GM18520 (cell line): ENCODE measurements at regions not wholly inside any gene's neighbourhood (a gene's known extent, or its start where the extent isn't known, plus 50 kb on each side); places are given as distances from the start of the nearest gene placed in this dataset.

Source experiments
- ATAC-seq: cut with Tn5 transposase; IDR thresholded peaks from one replicate; pipeline ENCODE4 v1.9.1; 2021; ENCODE audit not compliant: unreplicated experiment

DNA sequence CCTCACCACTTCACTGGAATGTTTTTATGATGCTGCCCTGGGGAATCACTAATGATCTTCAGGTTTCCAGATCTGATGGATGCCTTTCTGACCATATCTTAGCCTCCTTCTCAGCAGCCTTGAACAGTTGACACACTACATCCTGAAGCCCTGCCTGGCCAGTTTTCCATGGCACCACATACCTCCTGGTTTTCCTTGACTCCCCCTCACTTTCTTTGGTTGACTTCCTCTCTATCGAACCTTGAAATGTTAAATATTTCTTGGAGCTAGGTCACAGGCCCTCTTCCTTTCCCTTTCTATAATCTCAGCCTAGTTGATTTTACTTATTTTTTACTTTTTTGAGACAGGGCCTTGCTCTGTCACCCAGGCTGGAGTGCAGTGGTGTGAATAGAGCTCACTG lies 108.8 kb upstream of the CDK1 start:
- no peak for ATAC-seq

DNA sequence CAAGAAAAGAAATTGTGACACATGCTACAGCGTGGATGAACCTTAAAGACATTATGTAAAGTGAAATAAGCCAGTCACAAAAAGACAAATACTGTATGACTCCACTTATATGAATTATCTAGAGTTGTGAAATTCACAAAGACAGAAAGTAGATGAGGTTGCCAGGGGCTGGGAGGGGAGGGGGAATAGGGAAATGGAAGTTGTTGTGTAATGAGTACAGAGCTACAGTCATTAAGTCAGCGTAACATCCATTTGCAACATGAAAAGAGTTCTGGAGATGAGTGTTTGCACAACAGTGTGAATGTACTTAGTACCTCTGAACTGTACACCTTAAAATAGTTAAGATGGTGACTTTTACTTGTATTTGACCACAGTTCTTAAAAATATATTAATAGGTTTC lies 112.1 kb upstream of the CDK1 start:
- no peak for ATAC-seq

- ATAC-seq = no peak
Observed at GRCh38 chr10:60664859-60665258, 113.4 kb upstream of the CDK1 start.

DNA sequence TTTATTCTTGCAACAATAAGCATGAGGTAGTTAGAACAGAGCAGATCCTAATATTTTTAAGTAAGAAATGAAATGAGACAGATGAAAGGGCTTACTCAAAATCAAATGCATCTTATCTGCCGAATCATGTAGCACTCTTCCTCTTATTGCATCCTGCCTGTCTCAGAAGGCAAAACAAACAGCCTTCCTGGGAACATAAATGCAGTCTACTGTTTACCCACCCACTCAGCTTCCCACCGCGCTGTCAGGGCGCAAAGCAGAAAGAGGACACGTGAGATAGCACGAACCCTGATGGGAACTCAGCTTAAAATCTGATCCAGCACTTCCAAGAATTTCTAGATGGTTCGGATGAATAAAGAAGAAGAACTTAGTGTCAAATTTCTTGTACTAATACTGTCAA lies 114.4 kb upstream of the CDK1 start:
- no peak for ATAC-seq

GRCh38 chr10:60662917-60663614 lies 115.2 kb upstream of the CDK1 start:
- ATAC-seq = no peak

DNA sequence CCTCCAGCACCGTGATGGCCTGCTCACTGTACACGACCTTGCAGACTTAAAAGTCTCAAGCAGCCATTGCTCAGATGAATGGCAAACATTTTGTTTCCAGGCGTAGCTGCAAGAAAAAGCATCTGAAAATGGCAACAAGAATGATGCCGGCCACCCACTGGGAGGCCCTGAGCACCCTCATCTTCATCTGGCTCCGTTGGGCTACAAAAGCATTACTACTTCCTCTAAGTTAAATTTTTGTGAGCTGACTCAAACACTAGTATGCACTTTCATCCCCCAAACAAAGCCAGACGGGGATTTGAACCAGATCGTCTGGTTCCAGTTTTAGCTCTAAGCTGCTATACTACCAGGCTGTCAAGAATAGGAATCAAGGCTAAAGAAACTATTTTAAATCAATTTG lies 116.6 kb upstream of the CDK1 start:
- no peak for ATAC-seq

DNA sequence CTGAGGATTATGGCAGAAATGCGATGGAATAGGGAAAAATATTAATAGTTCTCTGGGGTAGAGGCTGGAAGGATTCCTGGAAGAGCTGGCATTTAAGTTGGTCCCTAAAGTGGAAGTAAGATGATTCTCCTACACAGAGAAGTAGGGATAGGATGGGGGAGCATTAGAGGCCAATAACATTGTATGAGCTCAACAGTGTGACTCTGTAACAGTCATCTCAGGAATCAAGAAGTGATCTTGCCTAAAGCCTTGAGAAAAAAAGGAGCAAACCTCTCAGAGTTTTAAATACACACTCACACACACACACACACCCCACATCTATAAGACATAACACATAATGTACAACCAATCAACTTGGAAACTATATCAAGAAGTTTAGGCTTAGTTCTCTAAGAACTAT lies 117.7 kb upstream of the CDK1 start:
- ATAC-seq = no peak

- no peak for ATAC-seq
Observed at GRCh38 chr10:60654813-60655464, 123.3 kb upstream of the CDK1 start.

DNA sequence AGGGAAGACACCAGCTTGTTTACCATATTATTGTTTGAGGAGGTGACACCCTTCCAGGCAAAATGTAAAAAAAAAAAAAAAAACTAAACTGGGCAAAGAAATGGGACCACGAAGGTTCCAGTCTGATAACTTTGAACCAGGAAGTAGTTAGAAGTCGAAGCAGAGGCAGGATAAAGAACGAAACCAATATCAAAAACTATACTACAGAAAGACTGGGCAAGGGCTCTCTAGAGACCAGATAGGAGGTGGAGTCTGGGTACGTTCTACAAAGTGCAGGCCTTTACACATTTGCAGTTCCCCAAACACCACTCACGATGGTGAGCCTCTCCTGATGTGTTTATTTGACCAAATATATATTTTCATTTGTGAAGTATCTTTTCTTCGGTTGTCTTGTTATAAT lies 125.7 kb upstream of the CDK1 start:
- ATAC-seq = peak; percentile 84

DNA sequence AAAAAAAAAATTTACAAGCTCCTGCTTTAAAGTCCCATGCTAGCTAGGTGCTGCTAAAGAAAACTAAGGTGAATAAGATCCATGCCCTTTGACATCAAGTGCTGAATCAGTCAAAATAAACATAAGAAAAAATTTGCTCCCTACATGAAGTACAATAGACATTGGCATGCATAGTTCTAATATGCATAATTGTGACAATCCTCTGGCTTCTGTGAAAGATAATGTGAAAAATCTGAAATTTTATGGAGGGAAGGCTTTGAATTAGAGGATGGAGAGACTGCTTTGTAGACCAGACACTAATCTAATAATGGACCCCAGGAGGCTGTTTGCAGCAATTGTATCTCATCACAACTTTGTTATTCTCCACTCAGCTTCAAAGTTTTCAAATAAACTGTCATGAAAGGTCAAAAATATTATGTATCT lies 127.9 kb upstream of the CDK1 start:
- no peak for ATAC-seq

GRCh38 chr10:60649485-60650377 lies 128.5 kb upstream of the CDK1 start:
- no peak for ATAC-seq

DNA sequence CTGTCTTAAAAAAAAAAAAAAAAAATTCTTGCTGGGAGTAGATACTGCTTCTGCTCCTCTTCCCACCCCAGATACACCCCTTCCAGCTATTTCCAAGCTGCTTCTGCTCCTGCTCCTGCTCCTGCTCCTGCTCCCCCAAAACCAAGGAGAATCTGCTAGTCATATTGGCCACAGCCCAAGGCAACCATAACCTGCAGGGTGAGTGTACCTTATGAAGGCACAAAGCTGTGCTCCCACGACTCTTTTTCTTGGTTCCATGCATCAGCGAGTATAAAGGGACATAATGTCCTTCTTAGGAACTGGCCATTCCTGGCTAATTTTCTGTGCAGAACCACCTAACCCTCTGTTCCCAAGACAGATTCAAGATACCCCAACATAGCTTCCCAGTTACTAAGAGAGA lies 129.5 kb upstream of the CDK1 start:
- ATAC-seq = no peak

GRCh38 chr10:60646966-60647796 lies 131.1 kb upstream of the CDK1 start:
- no peak for ATAC-seq

DNA sequence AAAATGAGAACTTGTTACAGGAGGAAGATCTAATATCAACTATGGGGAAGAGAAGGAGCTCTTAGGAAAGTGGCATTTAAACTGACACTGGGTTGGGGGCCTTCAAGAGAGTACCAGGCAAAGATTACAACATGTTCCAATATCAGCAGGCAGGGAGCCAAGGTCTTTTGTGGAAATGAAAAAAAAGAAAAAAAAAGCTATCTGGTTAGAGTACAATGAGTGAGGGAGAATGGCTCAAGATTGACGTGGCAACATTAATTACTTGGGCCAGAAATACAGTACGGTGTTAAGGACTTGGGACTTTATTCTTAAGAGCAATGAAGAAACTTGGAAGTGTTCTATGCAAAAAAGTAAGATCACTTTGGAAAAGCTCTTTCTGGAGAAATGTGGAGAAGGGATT lies 132.3 kb upstream of the CDK1 start:
- no peak for ATAC-seq

GRCh38 chr10:60644436-60645130 lies 133.7 kb upstream of the CDK1 start:
- no peak for ATAC-seq

GRCh38 chr10:60643874-60644273 lies 134.4 kb upstream of the CDK1 start:
- ATAC-seq = no peak

DNA sequence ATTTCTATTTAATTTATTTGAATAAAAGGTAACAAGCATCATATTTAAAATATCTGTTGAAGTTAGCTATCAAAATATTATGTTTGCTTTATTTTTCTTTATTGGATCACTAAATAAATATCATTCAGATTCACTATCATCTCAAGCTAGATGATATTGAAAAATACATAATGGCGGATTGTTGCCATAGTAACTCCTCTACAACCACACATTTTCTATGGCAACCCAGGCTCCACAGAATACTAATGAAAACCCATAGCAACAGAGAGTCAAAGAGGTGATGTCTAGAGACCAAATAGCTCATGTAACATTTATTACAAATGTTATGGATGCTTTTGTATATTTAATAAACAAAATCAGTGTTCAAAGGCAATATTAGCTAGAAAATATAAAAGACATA lies 148.9 kb upstream of the CDK1 start:
- ATAC-seq = no peak

- ATAC-seq = no peak
Observed at GRCh38 chr10:60627778-60628748, 150.2 kb upstream of the CDK1 start.

- ATAC-seq = no peak
Observed at GRCh38 chr10:60626037-60626436, 152.2 kb upstream of the CDK1 start.
